Activated CD8-positive, alpha-beta memory T cell treated with anti-CD3 and anti-CD28 coated beads for 36 hours (primary cell): ENCODE measurements at regions not wholly inside any gene's neighbourhood (a gene's known extent, or its start where the extent isn't known, plus 50 kb on each side); places are given as distances from the start of the nearest gene placed in this dataset.

ENCODE experiments used
- CTCF ChIA-PET: fragments of 350-600 bp; sonication (Branson Sonifier 250); formaldehyde crosslinking; loops from one replicate; lab custom pipeline; 2021; ENCODE audit warnings: antibody characterized with exemption; lab: Charles Lee
- POLR2A ChIA-PET: fragments of 350-600 bp; sonication (Branson Sonifier 250); formaldehyde crosslinking; loops from one replicate; lab custom pipeline; 2021; ENCODE audit warnings: antibody characterized with exemption; lab: Charles Lee

GRCh38 chr5:122704247-122705036 is 70.4 kb upstream of the SNX2 start:
- ChIA-PET POLR2A (no interaction called here), CTCF (interaction anchor here (0.6 to 1.1 kb wide), 3 partner anchors 9 to 310 kb away, joined by 3 to 4 read pairs (median 3); no protein-coding TSS in a partner anchor)

GRCh38 chr5:122705851-122706250 is 69.0 kb upstream of the SNX2 start:
- POLR2A ChIA-PET, result no interaction called here

GRCh38 chr5:122707796-122708195 is 67.1 kb upstream of the SNX2 start:
- ChIA-PET POLR2A (no interaction called here), CTCF (no interaction called here)

More at GRCh38 chr5:122705851-122706250, 69.0 kb upstream of the SNX2 start:
- CTCF ChIA-PET, result interaction anchor here (0.6 kb wide), 1 partner anchor 216 kb away, joined by 3 read pairs; no protein-coding TSS in a partner anchor

GRCh38 chr5:122713041-122713440 is 61.8 kb upstream of the SNX2 start:
- ChIA-PET CTCF (no interaction called here), POLR2A (no interaction called here)

GRCh38 chr5:122715095-122715494 is 59.8 kb upstream of the SNX2 start:
- POLR2A ChIA-PET, result no interaction called here
- CTCF ChIA-PET, result no interaction called here

GRCh38 chr5:122718611-122719010 is 56.3 kb upstream of the SNX2 start:
- POLR2A ChIA-PET, result no interaction called here
- CTCF ChIA-PET, result no interaction called here

GRCh38 chr5:122719991-122720746 is 54.7 kb upstream of the SNX2 start:
- CTCF ChIA-PET, result no interaction called here
- POLR2A ChIA-PET, result no interaction called here

GRCh38 chr5:122721127-122721526 is 53.8 kb upstream of the SNX2 start:
- CTCF ChIA-PET, result no interaction called here
- POLR2A ChIA-PET, result no interaction called here

GRCh38 chr5:122722341-122722740 is 52.5 kb upstream of the SNX2 start:
- ChIA-PET CTCF (no interaction called here), POLR2A (no interaction called here)

GRCh38 chr5:122723606-122724352 is 51.1 kb upstream of the SNX2 start:
- ChIA-PET CTCF (no interaction called here), POLR2A (no interaction called here)
